ENCODE measurements at regions not wholly inside any gene's neighbourhood (a gene's known extent, or its start where the extent isn't known, plus 50 kb on each side); places are given as distances from the start of the nearest gene placed in this dataset.

GRCh38 chr2:120431386-120432292 is 85.7 kb downstream of the INHBB start:
- Histone ChIP-seq H3K36me3 (ENCODE audit: control insufficient read depth in 2 of 2, insufficient read depth in 2 of 2, low read length in 1 of 2) (no peaks in the 10 kb centered on the region), H3K4me1 (ENCODE audit: control insufficient read depth in 2 of 2, insufficient read depth in 2 of 2, low read length in 2 of 2) (no peaks in the 10 kb centered on the region), H3K27me3 (ENCODE audit: control insufficient read depth in 2 of 2, insufficient read depth in 1 of 2, low read length in 1 of 2) (peaks cover 0 to 23% of the 10 kb centered on the region in 2 donors), H3K4me3 (ENCODE audit: low read length in 2 of 2) (no peak overlapping the region), H3K27ac (ENCODE audit: low read depth in 1 of 2, low read length in 1 of 2) (no peak overlapping the region), H3K9me3 (ENCODE audit: control insufficient read depth in 2 of 2, insufficient read depth in 1 of 2, low read length in 1 of 2) (no peaks in the 10 kb centered on the region)
- WGBS = 94% methylated on average over 20 of the region's 20 CpGs
- DNase-seq (ENCODE audit: low read depth in 6 of 9, low spot score in 9 of 9) = no peak

- Histone ChIP-seq H3K36me3 (ENCODE audit: control insufficient read depth in 2 of 2, insufficient read depth in 2 of 2, low read length in 1 of 2) (no peaks in the 10 kb centered on the region), H3K27me3 (ENCODE audit: control insufficient read depth in 2 of 2, insufficient read depth in 1 of 2, low read length in 1 of 2) (peaks cover 0 to 29% of the 10 kb centered on the region in 2 donors), H3K9me3 (ENCODE audit: control insufficient read depth in 2 of 2, insufficient read depth in 1 of 2, low read length in 1 of 2) (no peaks in the 10 kb centered on the region), H3K27ac (ENCODE audit: low read depth in 1 of 2, low read length in 1 of 2) (no peak overlapping the region), H3K4me1 (ENCODE audit: control insufficient read depth in 2 of 2, insufficient read depth in 2 of 2, low read length in 2 of 2) (no peaks in the 10 kb centered on the region), H3K4me3 (ENCODE audit: low read length in 2 of 2) (no peak overlapping the region)
- no peak for DNase-seq (ENCODE audit: low read depth in 6 of 9, low spot score in 9 of 9)
- WGBS = 94% methylated on average over 24 of the region's 24 CpGs
Measured at GRCh38 chr2:120432293-120432975, 86.5 kb downstream of the INHBB start.

GRCh38 chr2:120432976-120433815 is 87.3 kb downstream of the INHBB start:
- 96% methylated on average over 17 of the region's 17 CpGs for WGBS

DNA sequence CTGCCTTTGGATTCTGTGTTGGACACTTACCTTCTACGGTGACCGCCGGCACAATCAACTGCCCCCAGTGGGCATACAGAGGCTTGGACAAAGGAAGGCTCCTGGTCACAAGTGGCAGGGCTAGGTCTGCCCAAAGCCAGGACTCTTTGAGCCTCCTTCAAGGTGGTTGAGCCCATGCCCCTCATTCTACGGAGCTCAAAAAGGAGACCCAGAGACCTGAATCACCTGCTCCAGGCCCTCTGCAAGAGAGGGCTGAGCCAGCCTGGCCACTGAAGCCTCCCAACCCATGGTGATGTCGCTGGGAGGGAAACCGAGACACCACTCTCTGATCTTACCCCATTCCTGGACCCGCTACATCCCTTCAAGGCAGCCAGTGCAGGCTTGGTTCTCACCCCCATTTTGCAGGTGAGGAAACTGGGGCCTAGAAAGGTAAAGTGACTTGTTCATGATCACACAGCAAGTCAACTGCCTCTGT is 87.9 kb downstream of the INHBB start:
- Histone ChIP-seq H3K9me3 (ENCODE audit: control insufficient read depth in 2 of 2, insufficient read depth in 1 of 2, low read length in 1 of 2) (no peaks in the 10 kb centered on the region), H3K27ac (ENCODE audit: low read depth in 1 of 2, low read length in 1 of 2) (no peak overlapping the region), H3K27me3 (ENCODE audit: control insufficient read depth in 2 of 2, insufficient read depth in 1 of 2, low read length in 1 of 2) (peaks cover 0 to 40% of the 10 kb centered on the region in 2 donors), H3K4me1 (ENCODE audit: control insufficient read depth in 2 of 2, insufficient read depth in 2 of 2, low read length in 2 of 2) (no peaks in the 10 kb centered on the region), H3K36me3 (ENCODE audit: control insufficient read depth in 2 of 2, insufficient read depth in 2 of 2, low read length in 1 of 2) (no peaks in the 10 kb centered on the region), H3K4me3 (ENCODE audit: low read length in 2 of 2) (no peak overlapping the region)
- 91% methylated on average over 7 of the region's 7 CpGs for WGBS
- no peak for DNase-seq (ENCODE audit: low read depth in 6 of 9, low spot score in 9 of 9)

More at GRCh38 chr2:120432976-120433815, 87.3 kb downstream of the INHBB start:
- H3K27me3 ChIP-seq (ENCODE audit: control insufficient read depth in 2 of 2, insufficient read depth in 1 of 2, low read length in 1 of 2) = peaks cover 0 to 33% of the 10 kb centered on the region in 2 donors
- H3K4me1 ChIP-seq (ENCODE audit: control insufficient read depth in 2 of 2, insufficient read depth in 2 of 2, low read length in 2 of 2) = no peaks in the 10 kb centered on the region
- H3K36me3 ChIP-seq (ENCODE audit: control insufficient read depth in 2 of 2, insufficient read depth in 2 of 2, low read length in 1 of 2) = no peaks in the 10 kb centered on the region
- H3K4me3 ChIP-seq (ENCODE audit: low read length in 2 of 2) = no peak overlapping the region
- no peaks in the 10 kb centered on the region for H3K9me3 ChIP-seq (ENCODE audit: control insufficient read depth in 2 of 2, insufficient read depth in 1 of 2, low read length in 1 of 2)
- no peak for DNase-seq (ENCODE audit: low read depth in 6 of 9, low spot score in 9 of 9)
- H3K27ac ChIP-seq (ENCODE audit: low read depth in 1 of 2, low read length in 1 of 2) = no peak overlapping the region

DNA sequence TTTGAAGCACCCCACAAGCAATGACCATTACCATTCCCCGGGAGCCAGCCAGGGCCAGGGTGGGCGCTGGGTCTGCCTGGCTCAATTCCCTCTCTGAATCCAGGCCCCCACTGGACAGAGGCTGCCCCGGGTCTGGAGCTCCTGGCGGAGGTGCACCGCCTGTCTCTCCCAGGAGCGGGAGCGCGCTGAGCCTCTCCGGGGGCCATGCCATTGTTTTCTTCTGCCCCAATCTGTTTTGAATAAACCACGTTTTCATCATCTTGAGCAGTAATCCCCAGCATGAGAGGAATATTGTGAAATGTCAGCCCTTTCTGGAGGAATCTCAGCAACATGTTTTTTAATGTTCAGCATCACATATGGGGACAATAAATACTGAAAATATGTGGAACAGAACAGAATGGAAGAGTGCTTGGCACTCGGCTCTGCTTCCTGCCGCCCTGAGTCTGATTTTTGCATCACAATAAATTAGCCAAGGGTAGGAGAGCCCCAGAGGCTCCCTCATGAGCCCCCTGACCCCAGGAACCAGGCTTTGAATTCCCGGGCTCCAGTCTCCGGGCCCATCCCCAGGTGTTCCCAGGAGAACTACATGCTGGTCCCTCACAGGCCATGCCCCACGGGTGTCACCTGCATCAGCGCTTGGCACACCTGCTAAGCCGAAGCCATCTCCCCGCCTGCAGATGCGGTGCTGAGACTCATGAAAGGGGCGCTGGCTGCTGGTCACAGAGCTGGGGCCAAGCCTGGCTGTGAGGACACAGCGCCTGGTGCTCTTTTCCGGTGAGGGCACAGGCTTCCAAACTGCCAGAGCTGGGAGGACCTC is 88.8 kb downstream of the INHBB start:
- Histone ChIP-seq H3K4me1 (ENCODE audit: control insufficient read depth in 2 of 2, insufficient read depth in 2 of 2, low read length in 2 of 2) (no peaks in the 10 kb centered on the region), H3K36me3 (ENCODE audit: control insufficient read depth in 2 of 2, insufficient read depth in 2 of 2, low read length in 1 of 2) (no peaks in the 10 kb centered on the region), H3K4me3 (ENCODE audit: low read length in 2 of 2) (no peak overlapping the region), H3K9me3 (ENCODE audit: control insufficient read depth in 2 of 2, insufficient read depth in 1 of 2, low read length in 1 of 2) (no peaks in the 10 kb centered on the region), H3K27me3 (ENCODE audit: control insufficient read depth in 2 of 2, insufficient read depth in 1 of 2, low read length in 1 of 2) (peaks cover 0 to 44% of the 10 kb centered on the region in 2 donors), H3K27ac (ENCODE audit: low read depth in 1 of 2, low read length in 1 of 2) (no peak overlapping the region)
- no peak for DNase-seq (ENCODE audit: low read depth in 6 of 9, low spot score in 9 of 9)
- 81% methylated on average over 22 of the region's 22 CpGs for WGBS

- H3K4me3 ChIP-seq (ENCODE audit: low read length in 2 of 2) = no peak overlapping the region
- H3K27ac ChIP-seq (ENCODE audit: low read depth in 1 of 2, low read length in 1 of 2) = no peak overlapping the region
- WGBS = 90% methylated on average over 11 of the region's 11 CpGs
- no peaks in the 10 kb centered on the region for H3K9me3 ChIP-seq (ENCODE audit: control insufficient read depth in 2 of 2, insufficient read depth in 1 of 2, low read length in 1 of 2)
- DNase-seq (ENCODE audit: low read depth in 6 of 9, low spot score in 9 of 9) = no peak
- no peaks in the 10 kb centered on the region for H3K4me1 ChIP-seq (ENCODE audit: control insufficient read depth in 2 of 2, insufficient read depth in 2 of 2, low read length in 2 of 2)
- no peaks in the 10 kb centered on the region for H3K36me3 ChIP-seq (ENCODE audit: control insufficient read depth in 2 of 2, insufficient read depth in 2 of 2, low read length in 1 of 2)
- peaks cover 4 to 50% of the 10 kb centered on the region in 2 donors for H3K27me3 ChIP-seq (ENCODE audit: control insufficient read depth in 2 of 2, insufficient read depth in 1 of 2, low read length in 1 of 2)
Measured at GRCh38 chr2:120435671-120436459, 89.9 kb downstream of the INHBB start.

GRCh38 chr2:120436460-120436739 is 90.5 kb downstream of the INHBB start:
- 97% methylated on average over 1 of the region's 1 CpG for WGBS
- Histone ChIP-seq H3K4me3 (ENCODE audit: low read length in 2 of 2) (no peak overlapping the region), H3K4me1 (ENCODE audit: control insufficient read depth in 2 of 2, insufficient read depth in 2 of 2, low read length in 2 of 2) (no peaks in the 10 kb centered on the region), H3K27ac (ENCODE audit: low read depth in 1 of 2, low read length in 1 of 2) (no peak overlapping the region), H3K36me3 (ENCODE audit: control insufficient read depth in 2 of 2, insufficient read depth in 2 of 2, low read length in 1 of 2) (no peaks in the 10 kb centered on the region), H3K27me3 (ENCODE audit: control insufficient read depth in 2 of 2, insufficient read depth in 1 of 2, low read length in 1 of 2) (peaks cover 7 to 55% of the 10 kb centered on the region in 2 donors), H3K9me3 (ENCODE audit: control insufficient read depth in 2 of 2, insufficient read depth in 1 of 2, low read length in 1 of 2) (no peaks in the 10 kb centered on the region)
- no peak for DNase-seq (ENCODE audit: low read depth in 6 of 9, low spot score in 9 of 9)
